GM23338 (cell line): ENCODE measurements at regions not wholly inside any gene's neighbourhood (a gene's known extent, or its start where the extent isn't known, plus 50 kb on each side); places are given as distances from the start of the nearest gene placed in this dataset.

Experiments
- ATAC-seq: fragments of 200-7000 bp; cut with Tn5 transposase; 3 replicates; pipeline ENCODE4 v1.9.1; 2020
- DNase-seq: peaks from one replicate; pipeline ENCODE4 v3.0.0-alpha.2; 2015; ENCODE audit warnings: low spot score
- H2AFZ ChIP-seq: fragments of 200-600 bp; sonication (generic); 2 replicates; pipeline ENCODE4 v1.8.0; 2016; ENCODE audit warnings: antibody characterized with exemption, mild to moderate bottlenecking, moderate library complexity
- H3F3A ChIP-seq: fragments of 200-600 bp; sonication (generic); replicated peaks from 2 replicates; pipeline ENCODE4 v1.8.0; 2017; ENCODE audit warnings: antibody characterized with exemption, mixed run types, low read depth
- H3K27ac ChIP-seq: fragments of 200-600 bp; sonication (generic); 2 replicates; pipeline ENCODE4 v1.6.1; 2016; ENCODE audit warnings: low read depth
- H3K27me3 ChIP-seq: fragments of 200-600 bp; sonication (generic); 2 replicates; pipeline ENCODE4 v1.8.0; 2016; ENCODE audit warnings: mild to moderate bottlenecking, mixed run types, moderate library complexity; ENCODE audit not compliant: insufficient read depth
- H3K36me3 ChIP-seq: fragments of 200-600 bp; sonication (generic); 2 replicates; pipeline ENCODE4 v1.8.0; 2016; ENCODE audit warnings: mild to moderate bottlenecking; ENCODE audit not compliant: insufficient read depth
- H3K4me1 ChIP-seq: fragments of 200-600 bp; sonication (generic); 2 replicates; pipeline ENCODE4 v1.8.0; 2016; ENCODE audit warnings: mild to moderate bottlenecking, moderate library complexity; ENCODE audit not compliant: insufficient read depth
- H3K4me2 ChIP-seq: fragments of 200-600 bp; sonication (generic); 2 replicates; pipeline ENCODE4 v1.7.1; 2017; ENCODE audit warnings: mixed run types
- H3K4me3 ChIP-seq: fragments of 200-600 bp; sonication (generic); 2 replicates; pipeline ENCODE4 v1.6.1; 2016; ENCODE audit warnings: mixed run types
- H3K79me2 ChIP-seq: fragments of 200-600 bp; sonication (generic); replicated peaks from 2 replicates; pipeline ENCODE4 v1.8.0; 2017; ENCODE audit warnings: mild to moderate bottlenecking; ENCODE audit not compliant: insufficient read depth
- H3K9me2 ChIP-seq: fragments of 200-600 bp; sonication (generic); 2 replicates; pipeline ENCODE4 v1.8.0; 2017; ENCODE audit not compliant: insufficient read depth
- H4K20me1 ChIP-seq: fragments of 200-600 bp; sonication (generic); replicated peaks from 2 replicates; pipeline ENCODE4 v1.8.0; 2017; ENCODE audit warnings: mild to moderate bottlenecking; ENCODE audit not compliant: insufficient read depth
- H3K27ac Mint-ChIP-seq: 2 replicates; pipeline ENCODE4 v1.8.0; 2020; ENCODE audit warnings: inconsistent platforms, mild to moderate bottlenecking, moderate library complexity, mixed read lengths
- H3K27me3 Mint-ChIP-seq: 3 replicates; pipeline ENCODE4 v1.8.0; 2022; ENCODE audit warnings: low read depth, mild to moderate bottlenecking, moderate library complexity, mixed read lengths, inconsistent platforms; ENCODE audit not compliant: insufficient read depth, poor library complexity
- H3K36me3 Mint-ChIP-seq: 3 replicates; pipeline ENCODE4 v1.8.0; 2021; ENCODE audit warnings: low read depth, mild to moderate bottlenecking, inconsistent platforms, moderate library complexity, mixed read lengths
- H3K4me1 Mint-ChIP-seq: 3 replicates; pipeline ENCODE4 v1.8.0; 2020; ENCODE audit warnings: mild to moderate bottlenecking, inconsistent platforms, mixed read lengths
- H3K4me3 Mint-ChIP-seq: 3 replicates; pipeline ENCODE4 v1.8.0; 2021; ENCODE audit warnings: moderate library complexity, mild to moderate bottlenecking, inconsistent platforms, mixed read lengths
- H3K9me3 Mint-ChIP-seq: 3 replicates; pipeline ENCODE4 v1.8.0; 2020; ENCODE audit warnings: moderate library complexity, mild to moderate bottlenecking, inconsistent platforms, mixed read lengths
- EZH2 ChIP-seq: fragments of 200-600 bp; sonication (generic); IDR thresholded peaks from one replicate; pipeline ENCODE4 v1.8.0; 2017; ENCODE audit warnings: antibody characterized with exemption, mild to moderate bottlenecking, low read depth; ENCODE audit not compliant: unreplicated experiment
- JUNB ChIP-seq: IDR thresholded peaks from one replicate; pipeline ENCODE4 v1.6.1; 2016; ENCODE audit warnings: antibody characterized with exemption; ENCODE audit not compliant: unreplicated experiment
- NANOG ChIP-seq: IDR thresholded peaks from 2 replicates; pipeline ENCODE4 v1.6.1; 2016; ENCODE audit warnings: antibody characterized with exemption, borderline replicate concordance
- POLR2AphosphoS5 ChIP-seq: IDR thresholded peaks from 2 replicates; pipeline ENCODE4 v1.6.1; 2016; ENCODE audit warnings: antibody characterized with exemption, low read depth
- REST ChIP-seq: IDR thresholded peaks from one replicate; pipeline ENCODE4 v1.6.1; 2018; ENCODE audit warnings: antibody characterized with exemption; ENCODE audit not compliant: unreplicated experiment
- STAT1 ChIP-seq: IDR thresholded peaks from one replicate; pipeline ENCODE4 v1.6.1; 2016; ENCODE audit warnings: antibody characterized with exemption; ENCODE audit not compliant: unreplicated experiment
- ZNF462 ChIP-seq: fragments of 250-450 bp; sonication (Bioruptor Pico); IDR thresholded peaks from 2 replicates; pipeline ENCODE4 v1.5.0; 2020; ENCODE audit warnings: mild to moderate bottlenecking, moderate library complexity
- TF ChIP-seq, protein P1 (sequence below), 2 experiments: fragments of 200-600 bp in 1 of 2; sonication (generic) in 1 of 2; conservative IDR thresholded peaks; 2 replicates each; pipeline versions ENCODE4 v1.5.1 to v1.6.1; 2016 to 2017; ENCODE audit warnings: antibody characterized with exemption in 2 of 2, low read depth in 2 of 2, mild to moderate bottlenecking in 2 of 2, moderate library complexity in 1 of 2

DNA sequence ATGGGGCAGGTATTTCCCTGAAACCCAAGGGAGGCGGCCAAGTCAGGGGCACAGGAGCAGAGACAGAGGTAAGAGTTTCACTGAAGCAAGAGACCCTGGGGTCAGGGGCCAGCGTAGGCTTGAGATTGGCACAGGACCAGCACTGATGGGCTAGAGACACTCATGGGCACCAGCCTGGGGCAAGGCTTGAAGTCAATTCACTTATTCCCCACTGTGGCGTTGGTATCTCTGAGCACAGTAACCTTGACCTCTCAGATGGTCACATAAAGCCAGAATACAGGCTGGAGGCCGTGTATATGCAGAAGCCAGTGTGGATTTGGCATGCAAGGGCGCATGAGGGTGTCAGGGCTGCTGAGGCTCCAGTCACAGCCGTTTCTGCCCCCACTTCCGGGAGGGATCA lies 173.5 kb upstream of the GPR12 start:
- Histone ChIP-seq H3K4me2 (no peak overlapping the region), H3K9me2 (no peaks in the 10 kb centered on the region), H3K36me3 (no peaks in the 10 kb centered on the region), H3F3A (no peaks in the 10 kb centered on the region), H3K27ac (no peak overlapping the region), H4K20me1 (no peaks in the 10 kb centered on the region), H3K79me2 (no peaks in the 10 kb centered on the region), H2AFZ (no peak overlapping the region), H3K27me3 (no peaks in the 10 kb centered on the region), H3K4me3 (no peak overlapping the region), H3K4me1 (no peaks in the 10 kb centered on the region)
- 0 out of 3 replicates have a peak, but pooled peaks cover 6% of the 10 kb centered on the region for H3K36me3 Mint-ChIP-seq
- H3K27me3 Mint-ChIP-seq: peaks cover 5% of the 10 kb centered on the region
- no peak overlapping the region for H3K27ac Mint-ChIP-seq
- no peak overlapping the region for H3K4me3 Mint-ChIP-seq
- ATAC-seq: no peak
- H3K9me3 Mint-ChIP-seq: peaks cover 9% of the 10 kb centered on the region
- TF ChIP-seq STAT1 (no peak), NANOG (no peak), ZNF462 (CRISPR knock-in tag) (no peak), POLR2AphosphoS5 (no peak), JUNB (no peak), REST (no peak), EZH2 (no peak)
- TF ChIP-seq, protein P1, sequence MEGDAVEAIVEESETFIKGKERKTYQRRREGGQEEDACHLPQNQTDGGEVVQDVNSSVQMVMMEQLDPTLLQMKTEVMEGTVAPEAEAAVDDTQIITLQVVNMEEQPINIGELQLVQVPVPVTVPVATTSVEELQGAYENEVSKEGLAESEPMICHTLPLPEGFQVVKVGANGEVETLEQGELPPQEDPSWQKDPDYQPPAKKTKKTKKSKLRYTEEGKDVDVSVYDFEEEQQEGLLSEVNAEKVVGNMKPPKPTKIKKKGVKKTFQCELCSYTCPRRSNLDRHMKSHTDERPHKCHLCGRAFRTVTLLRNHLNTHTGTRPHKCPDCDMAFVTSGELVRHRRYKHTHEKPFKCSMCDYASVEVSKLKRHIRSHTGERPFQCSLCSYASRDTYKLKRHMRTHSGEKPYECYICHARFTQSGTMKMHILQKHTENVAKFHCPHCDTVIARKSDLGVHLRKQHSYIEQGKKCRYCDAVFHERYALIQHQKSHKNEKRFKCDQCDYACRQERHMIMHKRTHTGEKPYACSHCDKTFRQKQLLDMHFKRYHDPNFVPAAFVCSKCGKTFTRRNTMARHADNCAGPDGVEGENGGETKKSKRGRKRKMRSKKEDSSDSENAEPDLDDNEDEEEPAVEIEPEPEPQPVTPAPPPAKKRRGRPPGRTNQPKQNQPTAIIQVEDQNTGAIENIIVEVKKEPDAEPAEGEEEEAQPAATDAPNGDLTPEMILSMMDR (conservative IDR thresholded peaks at IDR 0.05; ENCODE audit: low read depth in 2 of 2): no peak
- no peak for DNase-seq
- H3K4me1 Mint-ChIP-seq: peaks cover 2% of the 10 kb centered on the region; the same call in 2 of the 3 replicates
